Astrocyte (in vitro differentiated cells and primary cell): ENCODE measurements at regions not wholly inside any gene's neighbourhood (a gene's known extent, or its start where the extent isn't known, plus 50 kb on each side); places are given as distances from the start of the nearest gene placed in this dataset.

Source experiments
- EZH2 ChIP-seq: IDR thresholded peaks from 2 replicates; pipeline ENCODE4 v1.6.1; 2012; ENCODE audit warnings: mild to moderate bottlenecking, low read length, inconsistent platforms; ENCODE audit not compliant: insufficient read depth
- TF ChIP-seq, protein P1 (sequence below): IDR thresholded peaks from 2 replicates; pipeline ENCODE4 v1.5.1; 2011; ENCODE audit warnings: low read depth, mild to moderate bottlenecking, inconsistent platforms, low read length, moderate library complexity; ENCODE audit not compliant: insufficient read depth

DNA sequence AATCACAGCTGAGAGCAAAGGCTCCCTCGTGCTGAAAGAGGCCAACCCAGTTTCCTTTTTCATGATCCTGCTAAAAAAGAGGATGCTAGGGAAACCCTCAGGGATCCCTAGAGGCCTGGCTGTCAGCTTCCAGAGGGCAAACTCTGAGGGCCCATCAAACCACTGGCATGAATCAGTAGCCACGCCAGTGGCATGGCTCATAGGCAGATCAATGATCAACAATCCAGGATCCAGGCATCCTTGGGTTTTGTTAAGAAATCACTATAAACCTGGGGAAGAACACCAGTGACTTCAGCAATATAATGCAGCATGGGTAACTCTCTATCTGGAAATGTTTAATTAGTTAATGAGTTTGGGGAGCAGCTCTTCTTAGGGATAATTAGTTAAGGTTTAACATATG lies 286.5 kb downstream of the C1D start:
- TF ChIP-seq, protein P1, sequence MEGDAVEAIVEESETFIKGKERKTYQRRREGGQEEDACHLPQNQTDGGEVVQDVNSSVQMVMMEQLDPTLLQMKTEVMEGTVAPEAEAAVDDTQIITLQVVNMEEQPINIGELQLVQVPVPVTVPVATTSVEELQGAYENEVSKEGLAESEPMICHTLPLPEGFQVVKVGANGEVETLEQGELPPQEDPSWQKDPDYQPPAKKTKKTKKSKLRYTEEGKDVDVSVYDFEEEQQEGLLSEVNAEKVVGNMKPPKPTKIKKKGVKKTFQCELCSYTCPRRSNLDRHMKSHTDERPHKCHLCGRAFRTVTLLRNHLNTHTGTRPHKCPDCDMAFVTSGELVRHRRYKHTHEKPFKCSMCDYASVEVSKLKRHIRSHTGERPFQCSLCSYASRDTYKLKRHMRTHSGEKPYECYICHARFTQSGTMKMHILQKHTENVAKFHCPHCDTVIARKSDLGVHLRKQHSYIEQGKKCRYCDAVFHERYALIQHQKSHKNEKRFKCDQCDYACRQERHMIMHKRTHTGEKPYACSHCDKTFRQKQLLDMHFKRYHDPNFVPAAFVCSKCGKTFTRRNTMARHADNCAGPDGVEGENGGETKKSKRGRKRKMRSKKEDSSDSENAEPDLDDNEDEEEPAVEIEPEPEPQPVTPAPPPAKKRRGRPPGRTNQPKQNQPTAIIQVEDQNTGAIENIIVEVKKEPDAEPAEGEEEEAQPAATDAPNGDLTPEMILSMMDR = no peak
- TF ChIP-seq EZH2 = no peak
